IPS DF 6.9 (cell line): ENCODE measurements at regions not wholly inside any gene's neighbourhood (a gene's known extent, or its start where the extent isn't known, plus 50 kb on each side); places are given as distances from the start of the nearest gene placed in this dataset.

Experiments
- DNase-seq: peaks from one replicate; pipeline ENCODE4 v3.0.0-alpha.2; 2013; ENCODE audit warnings: low read depth, low spot score
- H3K27ac ChIP-seq: one replicate; pipeline ENCODE4 v1.5.1; 2013; ENCODE audit warnings: low read length, control low read depth
- H3K27me3 ChIP-seq: 2 replicates; pipeline ENCODE4 v1.6.1; 2013; ENCODE audit warnings: mild to moderate bottlenecking, low read length; ENCODE audit not compliant: control insufficient read depth, insufficient read depth
- H3K36me3 ChIP-seq: 2 replicates; pipeline ENCODE4 v1.6.1; 2013; ENCODE audit warnings: low read length; ENCODE audit not compliant: control insufficient read depth, insufficient read depth
- H3K4me1 ChIP-seq: 2 replicates; pipeline ENCODE4 v1.6.1; 2013; ENCODE audit warnings: low read length; ENCODE audit not compliant: control insufficient read depth, insufficient read depth
- H3K4me3 ChIP-seq: 2 replicates; pipeline ENCODE4 v1.5.1; 2013; ENCODE audit warnings: mild to moderate bottlenecking, low read length
- H3K9me3 ChIP-seq: 2 replicates; pipeline ENCODE4 v1.6.1; 2013; ENCODE audit warnings: low read length, inconsistent platforms; ENCODE audit not compliant: control insufficient read depth, insufficient read depth
- WGBS: extraction: QIAGEN DNeasy Blood & Tissue Kit; methylation state at CpG from one replicate; pipeline ENCODE4 v1.1.7; 2013; ENCODE audit warnings: mixed read lengths, missing lambda C conversion rate; ENCODE audit not compliant: insufficient read length, insufficient coverage; 5-methylcytosine and 5-hydroxymethylcytosine counted together

- no peak for DNase-seq
- H3K27ac ChIP-seq, result no peak overlapping the region
- peaks cover 9% of the 10 kb centered on the region for H3K27me3 ChIP-seq
- H3K9me3 ChIP-seq, result no peaks in the 10 kb centered on the region
- H3K36me3 ChIP-seq, result no peaks in the 10 kb centered on the region
- H3K4me1 ChIP-seq, result peaks cover 1% of the 10 kb centered on the region; the same call in 1 of the 2 replicates
- peak overlapping the region; percentile 66; the same call in 1 of the 2 replicates for H3K4me3 ChIP-seq
- no CpG with 5 or more reads among the region's 51 CpGs for WGBS
Measured at GRCh38 chr13:107866032-107866940, 349.1 kb downstream of the LIG4 start.

- Histone ChIP-seq H3K27ac (no peak overlapping the region), H3K4me3 (peak overlapping the region; percentile 66; the same call in 1 of the 2 replicates)
Measured at GRCh38 chr13:107865643-107866031, 349.7 kb downstream of the LIG4 start.

GRCh38 chr13:107865318-107865575 is 350.1 kb downstream of the LIG4 start:
- Histone ChIP-seq H3K27me3 (peaks cover 9% of the 10 kb centered on the region), H3K4me1 (peaks cover 1% of the 10 kb centered on the region; the same call in 1 of the 2 replicates), H3K27ac (no peak overlapping the region), H3K9me3 (no peaks in the 10 kb centered on the region), H3K36me3 (no peaks in the 10 kb centered on the region), H3K4me3 (peak overlapping the region; percentile 6; the same call in 1 of the 2 replicates)
- WGBS, result no CpG with 5 or more reads among the region's 2 CpGs
- no peak for DNase-seq

More at GRCh38 chr13:107865643-107866031, 349.7 kb downstream of the LIG4 start:
- Histone ChIP-seq H3K27me3 (peaks cover 9% of the 10 kb centered on the region), H3K9me3 (no peaks in the 10 kb centered on the region), H3K4me1 (peaks cover 1% of the 10 kb centered on the region; the same call in 1 of the 2 replicates), H3K36me3 (no peaks in the 10 kb centered on the region)
- no CpG with 5 or more reads among the region's 19 CpGs for WGBS
- DNase-seq, result no peak

- H3K9me3 ChIP-seq, result no peaks in the 10 kb centered on the region
- no peaks in the 10 kb centered on the region for H3K36me3 ChIP-seq
- peaks cover 1% of the 10 kb centered on the region; the same call in 1 of the 2 replicates for H3K4me1 ChIP-seq
- no peak overlapping the region for H3K27ac ChIP-seq
- no CpG with 5 or more reads among the region's 10 CpGs for WGBS
- peaks cover 9% of the 10 kb centered on the region for H3K27me3 ChIP-seq
- peak overlapping the region; percentile 6; the same call in 1 of the 2 replicates for H3K4me3 ChIP-seq
- DNase-seq, result no peak
Measured at GRCh38 chr13:107864543-107865317, 350.6 kb downstream of the LIG4 start.

GRCh38 chr13:107860284-107860683 is 355.1 kb downstream of the LIG4 start:
- Histone ChIP-seq H3K36me3 (no peaks in the 10 kb centered on the region), H3K27me3 (peaks cover 3% of the 10 kb centered on the region), H3K9me3 (no peaks in the 10 kb centered on the region), H3K27ac (no peak overlapping the region), H3K4me3 (no peak overlapping the region), H3K4me1 (peaks cover 1% of the 10 kb centered on the region; the same call in 1 of the 2 replicates)
- DNase-seq, result no peak
- WGBS, result no CpG with 5 or more reads among the region's 3 CpGs

GRCh38 chr13:107854880-107855279 is 360.5 kb downstream of the LIG4 start:
- Histone ChIP-seq H3K4me1 (no peaks in the 10 kb centered on the region), H3K27me3 (no peaks in the 10 kb centered on the region), H3K27ac (no peak overlapping the region), H3K36me3 (no peaks in the 10 kb centered on the region), H3K4me3 (no peak overlapping the region), H3K9me3 (no peaks in the 10 kb centered on the region)
- no CpG with 5 or more reads among the region's 4 CpGs for WGBS
- no peak for DNase-seq

- H3K27ac ChIP-seq, result no peak overlapping the region
- no peak overlapping the region for H3K4me3 ChIP-seq
- no peaks in the 10 kb centered on the region for H3K27me3 ChIP-seq
- no peaks in the 10 kb centered on the region; the same call in 1 of the 2 replicates for H3K4me1 ChIP-seq
- no peaks in the 10 kb centered on the region for H3K9me3 ChIP-seq
- no peaks in the 10 kb centered on the region for H3K36me3 ChIP-seq
- WGBS, result no CpG with 5 or more reads among the region's 2 CpGs
- DNase-seq, result no peak
Measured at GRCh38 chr13:107852072-107852471, 363.3 kb downstream of the LIG4 start.

- no peak for DNase-seq
- H3K4me1 ChIP-seq, result no peaks in the 10 kb centered on the region; the same call in 1 of the 2 replicates
- H3K4me3 ChIP-seq, result no peak overlapping the region
- no CpG with 5 or more reads among the region's 3 CpGs for WGBS
- H3K36me3 ChIP-seq, result no peaks in the 10 kb centered on the region
- no peaks in the 10 kb centered on the region for H3K9me3 ChIP-seq
- H3K27ac ChIP-seq, result no peak overlapping the region
- no peaks in the 10 kb centered on the region for H3K27me3 ChIP-seq
Measured at GRCh38 chr13:107851670-107852069, 363.7 kb downstream of the LIG4 start.

GRCh38 chr13:107847406-107847805 is 367.9 kb downstream of the LIG4 start:
- no peak for DNase-seq
- WGBS, result no CpG with 5 or more reads among the region's 5 CpGs
- H3K27ac ChIP-seq, result no peak overlapping the region
- H3K4me3 ChIP-seq, result no peak overlapping the region
- no peaks in the 10 kb centered on the region for H3K36me3 ChIP-seq
- H3K4me1 ChIP-seq, result peaks cover 1% of the 10 kb centered on the region; the same call in 1 of the 2 replicates
- H3K9me3 ChIP-seq, result no peaks in the 10 kb centered on the region
- no peaks in the 10 kb centered on the region for H3K27me3 ChIP-seq

- no peak for DNase-seq
- peaks cover 1% of the 10 kb centered on the region; the same call in 1 of the 2 replicates for H3K4me1 ChIP-seq
- no peak overlapping the region for H3K27ac ChIP-seq
- no peaks in the 10 kb centered on the region for H3K9me3 ChIP-seq
- H3K36me3 ChIP-seq, result no peaks in the 10 kb centered on the region
- H3K4me3 ChIP-seq, result no peak overlapping the region
- WGBS, result no CpG with 5 or more reads among the region's 1 CpG
- no peaks in the 10 kb centered on the region for H3K27me3 ChIP-seq
Measured at GRCh38 chr13:107846642-107847041, 368.7 kb downstream of the LIG4 start.
